ENCODE measurements at regions not wholly inside any gene's neighbourhood (a gene's known extent, or its start where the extent isn't known, plus 50 kb on each side); places are given as distances from the start of the nearest gene placed in this dataset.

DNA sequence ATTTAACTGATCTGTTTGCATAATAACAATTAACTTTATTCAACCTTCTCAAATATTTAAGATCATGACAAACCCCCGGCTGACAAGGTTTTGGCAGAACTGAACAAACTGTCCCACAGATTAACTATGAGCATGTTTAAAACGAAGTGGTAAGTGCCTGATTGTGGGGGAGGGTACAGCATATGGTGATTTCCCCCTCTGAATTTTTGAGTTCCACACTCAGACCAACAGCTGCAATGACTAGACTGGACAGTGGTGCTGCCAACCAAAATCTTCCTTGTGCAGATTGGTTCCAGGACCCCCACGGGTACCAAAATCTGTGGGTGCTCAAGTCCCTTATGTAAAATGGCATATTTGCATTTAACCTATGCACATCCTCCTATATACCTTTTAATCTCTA, 449.5 kb downstream of the SHQ1 start:
- DNase-seq (ENCODE audit: unreplicated experiment): no peak
- peaks cover 14% of the 10 kb centered on the region for H3K4me1 Mint-ChIP-seq (ENCODE audit: insufficient read depth, unreplicated experiment)
- intact Hi-C loops (cut with micrococcal nuclease): no loop called here
- no peaks in the 10 kb centered on the region for H3K36me3 Mint-ChIP-seq (ENCODE audit: insufficient read depth, unreplicated experiment)
- no peak overlapping the region for H3K4me3 Mint-ChIP-seq (ENCODE audit: unreplicated experiment)
- ChIA-PET POLR2A (no interaction called here), CTCF (no interaction called here)
- BruUV-seq (replicated peaks): no TSS peak
- H3K27ac Mint-ChIP-seq (ENCODE audit: low read depth, unreplicated experiment): no peak overlapping the region
- TF ChIP-seq, protein P1, sequence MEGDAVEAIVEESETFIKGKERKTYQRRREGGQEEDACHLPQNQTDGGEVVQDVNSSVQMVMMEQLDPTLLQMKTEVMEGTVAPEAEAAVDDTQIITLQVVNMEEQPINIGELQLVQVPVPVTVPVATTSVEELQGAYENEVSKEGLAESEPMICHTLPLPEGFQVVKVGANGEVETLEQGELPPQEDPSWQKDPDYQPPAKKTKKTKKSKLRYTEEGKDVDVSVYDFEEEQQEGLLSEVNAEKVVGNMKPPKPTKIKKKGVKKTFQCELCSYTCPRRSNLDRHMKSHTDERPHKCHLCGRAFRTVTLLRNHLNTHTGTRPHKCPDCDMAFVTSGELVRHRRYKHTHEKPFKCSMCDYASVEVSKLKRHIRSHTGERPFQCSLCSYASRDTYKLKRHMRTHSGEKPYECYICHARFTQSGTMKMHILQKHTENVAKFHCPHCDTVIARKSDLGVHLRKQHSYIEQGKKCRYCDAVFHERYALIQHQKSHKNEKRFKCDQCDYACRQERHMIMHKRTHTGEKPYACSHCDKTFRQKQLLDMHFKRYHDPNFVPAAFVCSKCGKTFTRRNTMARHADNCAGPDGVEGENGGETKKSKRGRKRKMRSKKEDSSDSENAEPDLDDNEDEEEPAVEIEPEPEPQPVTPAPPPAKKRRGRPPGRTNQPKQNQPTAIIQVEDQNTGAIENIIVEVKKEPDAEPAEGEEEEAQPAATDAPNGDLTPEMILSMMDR (IDR thresholded peaks at IDR 0.05; ENCODE audit: unreplicated experiment): no peak
- no peaks in the 10 kb centered on the region for H3K9me3 Mint-ChIP-seq (ENCODE audit: unreplicated experiment)
- no peaks in the 10 kb centered on the region for H3K27me3 Mint-ChIP-seq (ENCODE audit: insufficient read depth, unreplicated experiment)

DNA sequence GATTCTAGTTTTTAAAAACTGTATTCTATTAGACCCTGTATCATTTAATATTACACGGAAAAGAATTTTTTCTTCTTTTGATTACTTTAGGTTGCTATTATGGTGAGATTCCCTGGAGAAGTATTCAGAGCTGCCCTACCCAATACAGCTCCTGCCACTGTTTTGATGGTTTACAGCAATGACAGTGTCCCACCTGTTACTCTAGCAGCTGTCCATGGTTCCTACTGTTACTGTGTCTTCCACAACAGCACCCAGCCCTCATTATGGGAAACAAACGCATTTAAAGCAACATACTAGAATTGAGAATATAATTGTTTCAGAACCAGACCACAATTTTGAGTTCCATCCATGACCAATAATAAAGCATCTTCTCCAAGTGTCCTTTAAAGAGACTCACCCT, 450.7 kb downstream of the SHQ1 start:
- no TSS peak for BruUV-seq (replicated peaks)
- H3K9me3 Mint-ChIP-seq (ENCODE audit: unreplicated experiment): no peaks in the 10 kb centered on the region
- H3K4me1 Mint-ChIP-seq (ENCODE audit: insufficient read depth, unreplicated experiment): peaks cover 6% of the 10 kb centered on the region
- TF ChIP-seq, protein P1 (IDR thresholded peaks at IDR 0.05; ENCODE audit: unreplicated experiment): no peak
- DNase-seq (ENCODE audit: unreplicated experiment): no peak
- H3K4me3 Mint-ChIP-seq (ENCODE audit: unreplicated experiment): no peak overlapping the region
- POLR2A ChIA-PET: no interaction called here
- CTCF ChIA-PET: no interaction called here
- intact Hi-C loops (cut with micrococcal nuclease): no loop called here
- H3K36me3 Mint-ChIP-seq (ENCODE audit: insufficient read depth, unreplicated experiment): no peaks in the 10 kb centered on the region
- H3K27me3 Mint-ChIP-seq (ENCODE audit: insufficient read depth, unreplicated experiment): no peaks in the 10 kb centered on the region
- no peak overlapping the region for H3K27ac Mint-ChIP-seq (ENCODE audit: low read depth, unreplicated experiment)

- Mint-ChIP-seq H3K36me3 (ENCODE audit: insufficient read depth, unreplicated experiment) (no peaks in the 10 kb centered on the region), H3K4me1 (ENCODE audit: insufficient read depth, unreplicated experiment) (peaks cover 6% of the 10 kb centered on the region), H3K27ac (ENCODE audit: low read depth, unreplicated experiment) (no peak overlapping the region), H3K9me3 (ENCODE audit: unreplicated experiment) (no peaks in the 10 kb centered on the region), H3K27me3 (ENCODE audit: insufficient read depth, unreplicated experiment) (no peaks in the 10 kb centered on the region), H3K4me3 (ENCODE audit: unreplicated experiment) (no peak overlapping the region)
- intact Hi-C loops (cut with micrococcal nuclease): no loop called here
- no peak for DNase-seq (ENCODE audit: unreplicated experiment)
- ChIA-PET POLR2A (no interaction called here), CTCF (no interaction called here)
- BruUV-seq (replicated peaks): no TSS peak
- TF ChIP-seq, protein P1 (IDR thresholded peaks at IDR 0.05; ENCODE audit: unreplicated experiment): no peak
Observed at GRCh38 chr3:72396899-72397298, 451.3 kb downstream of the SHQ1 start.

GRCh38 chr3:72395776-72396311, 452.4 kb downstream of the SHQ1 start:
- H3K4me1 Mint-ChIP-seq (ENCODE audit: insufficient read depth, unreplicated experiment): peaks cover 6% of the 10 kb centered on the region
- CTCF ChIA-PET: no interaction called here
- DNase-seq (ENCODE audit: unreplicated experiment): no peak
- no peaks in the 10 kb centered on the region for H3K9me3 Mint-ChIP-seq (ENCODE audit: unreplicated experiment)
- no peak overlapping the region for H3K27ac Mint-ChIP-seq (ENCODE audit: low read depth, unreplicated experiment)
- no TSS peak for BruUV-seq (replicated peaks)
- intact Hi-C loops (cut with micrococcal nuclease): no loop called here
- POLR2A ChIA-PET: interaction anchor here (1.7 to 2.3 kb wide), 2 partner anchors 11 to 13 kb away, joined by 3 to 10 read pairs; no protein-coding TSS in a partner anchor
- H3K36me3 Mint-ChIP-seq (ENCODE audit: insufficient read depth, unreplicated experiment): no peaks in the 10 kb centered on the region
- H3K27me3 Mint-ChIP-seq (ENCODE audit: insufficient read depth, unreplicated experiment): no peaks in the 10 kb centered on the region
- TF ChIP-seq, protein P1 (IDR thresholded peaks at IDR 0.05; ENCODE audit: unreplicated experiment): no peak
- no peak overlapping the region for H3K4me3 Mint-ChIP-seq (ENCODE audit: unreplicated experiment)

Measured in MCF 10A (cell line).